Tibial nerve (tissue), 4 donors: ENCODE measurements at regions not wholly inside any gene's neighbourhood (a gene's known extent, or its start where the extent isn't known, plus 50 kb on each side); places are given as distances from the start of the nearest gene placed in this dataset.

ENCODE experiments used
- EP300 ChIP-seq, 2 donors: sonication (generic); formaldehyde crosslinking; IDR thresholded peaks; one replicate each; pipeline ENCODE4 v1.6.1; 2017; ENCODE audit warnings: antibody characterized with exemption in 2 of 2, mild to moderate bottlenecking in 1 of 2
- POLR2A ChIP-seq, 2 donors: fragments of 450-650 bp; IDR thresholded peaks; one replicate each; pipeline ENCODE4 v1.6.1; 2017; ENCODE audit warnings: antibody characterized with exemption in 2 of 2, mild to moderate bottlenecking in 2 of 2, moderate library complexity in 2 of 2
- TF ChIP-seq, protein P1 (sequence below), 5 experiments: fragments of 200-600 bp in 3 of 5; fragments of 450-650 bp in 2 of 5; sonication (generic) in 3 of 5; IDR thresholded peaks; one replicate each; pipeline ENCODE4 v1.5.1; 2016 to 2019; ENCODE audit warnings: antibody characterized with exemption in 5 of 5, mild to moderate bottlenecking in 3 of 5, moderate library complexity in 2 of 5

DNA sequence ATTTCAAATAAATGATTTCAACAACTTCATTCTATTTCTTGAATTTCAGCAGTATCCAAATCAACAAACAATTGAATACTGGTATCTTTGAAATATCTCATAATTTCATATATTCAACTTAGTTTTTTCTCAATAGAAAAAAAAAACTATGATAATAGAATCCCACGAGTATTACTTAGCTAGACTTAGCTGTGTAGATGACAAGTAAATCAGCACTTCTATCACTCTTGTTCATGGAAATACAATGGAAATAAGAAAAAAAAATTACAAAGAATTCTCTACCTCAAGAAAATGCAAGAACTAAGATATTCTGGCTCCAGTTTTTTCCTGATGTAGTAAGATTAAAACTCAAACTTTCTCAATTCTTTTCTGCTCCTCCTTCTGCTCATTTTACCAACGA is 256.2 kb upstream of the KYNU start:
- TF ChIP-seq, protein P1, sequence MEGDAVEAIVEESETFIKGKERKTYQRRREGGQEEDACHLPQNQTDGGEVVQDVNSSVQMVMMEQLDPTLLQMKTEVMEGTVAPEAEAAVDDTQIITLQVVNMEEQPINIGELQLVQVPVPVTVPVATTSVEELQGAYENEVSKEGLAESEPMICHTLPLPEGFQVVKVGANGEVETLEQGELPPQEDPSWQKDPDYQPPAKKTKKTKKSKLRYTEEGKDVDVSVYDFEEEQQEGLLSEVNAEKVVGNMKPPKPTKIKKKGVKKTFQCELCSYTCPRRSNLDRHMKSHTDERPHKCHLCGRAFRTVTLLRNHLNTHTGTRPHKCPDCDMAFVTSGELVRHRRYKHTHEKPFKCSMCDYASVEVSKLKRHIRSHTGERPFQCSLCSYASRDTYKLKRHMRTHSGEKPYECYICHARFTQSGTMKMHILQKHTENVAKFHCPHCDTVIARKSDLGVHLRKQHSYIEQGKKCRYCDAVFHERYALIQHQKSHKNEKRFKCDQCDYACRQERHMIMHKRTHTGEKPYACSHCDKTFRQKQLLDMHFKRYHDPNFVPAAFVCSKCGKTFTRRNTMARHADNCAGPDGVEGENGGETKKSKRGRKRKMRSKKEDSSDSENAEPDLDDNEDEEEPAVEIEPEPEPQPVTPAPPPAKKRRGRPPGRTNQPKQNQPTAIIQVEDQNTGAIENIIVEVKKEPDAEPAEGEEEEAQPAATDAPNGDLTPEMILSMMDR (IDR thresholded peaks at IDR 0.05): no peak
- TF ChIP-seq POLR2A (IDR thresholded peaks at IDR 0.05): no peak
- no peak for TF ChIP-seq EP300 (IDR thresholded peaks at IDR 0.05)
